C4-2B (cell line): ENCODE measurements at regions not wholly inside any gene's neighbourhood (a gene's known extent, or its start where the extent isn't known, plus 50 kb on each side); places are given as distances from the start of the nearest gene placed in this dataset.

Experiments
- ZFX ChIP-seq: fragments of 450-650 bp; IDR thresholded peaks from 2 replicates; pipeline ENCODE4 v1.6.1; 2017
- TF ChIP-seq, protein P1 (sequence below): fragments of 450-650 bp; conservative IDR thresholded peaks from 2 replicates; pipeline ENCODE4 v1.5.1; 2017; ENCODE audit warnings: mild to moderate bottlenecking

DNA sequence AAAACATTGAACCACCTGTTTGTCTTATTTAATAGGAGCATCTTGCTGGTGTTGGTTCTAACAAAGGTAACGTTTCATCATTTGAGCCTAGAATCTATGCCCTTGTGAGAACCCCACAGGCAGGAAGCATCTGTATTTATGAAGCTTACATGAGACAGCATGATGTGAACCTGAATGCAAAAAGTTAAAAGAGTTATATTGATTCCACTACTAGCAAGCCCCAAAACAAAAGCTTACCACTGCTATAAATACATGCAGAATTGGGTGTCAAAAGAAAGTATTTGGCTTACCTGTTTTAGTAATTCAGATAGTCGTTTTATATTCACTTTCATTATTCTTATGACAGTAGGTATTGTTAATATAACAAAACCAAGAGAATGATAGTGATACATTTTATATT lies 301.2 kb upstream of the ADGRL2 start:
- TF ChIP-seq, protein P1, sequence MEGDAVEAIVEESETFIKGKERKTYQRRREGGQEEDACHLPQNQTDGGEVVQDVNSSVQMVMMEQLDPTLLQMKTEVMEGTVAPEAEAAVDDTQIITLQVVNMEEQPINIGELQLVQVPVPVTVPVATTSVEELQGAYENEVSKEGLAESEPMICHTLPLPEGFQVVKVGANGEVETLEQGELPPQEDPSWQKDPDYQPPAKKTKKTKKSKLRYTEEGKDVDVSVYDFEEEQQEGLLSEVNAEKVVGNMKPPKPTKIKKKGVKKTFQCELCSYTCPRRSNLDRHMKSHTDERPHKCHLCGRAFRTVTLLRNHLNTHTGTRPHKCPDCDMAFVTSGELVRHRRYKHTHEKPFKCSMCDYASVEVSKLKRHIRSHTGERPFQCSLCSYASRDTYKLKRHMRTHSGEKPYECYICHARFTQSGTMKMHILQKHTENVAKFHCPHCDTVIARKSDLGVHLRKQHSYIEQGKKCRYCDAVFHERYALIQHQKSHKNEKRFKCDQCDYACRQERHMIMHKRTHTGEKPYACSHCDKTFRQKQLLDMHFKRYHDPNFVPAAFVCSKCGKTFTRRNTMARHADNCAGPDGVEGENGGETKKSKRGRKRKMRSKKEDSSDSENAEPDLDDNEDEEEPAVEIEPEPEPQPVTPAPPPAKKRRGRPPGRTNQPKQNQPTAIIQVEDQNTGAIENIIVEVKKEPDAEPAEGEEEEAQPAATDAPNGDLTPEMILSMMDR, result no peak
- TF ChIP-seq ZFX, result no peak
